Keratinocyte (primary cell): ENCODE measurements at regions not wholly inside any gene's neighbourhood (a gene's known extent, or its start where the extent isn't known, plus 50 kb on each side); places are given as distances from the start of the nearest gene placed in this dataset.

Experiments
- DNase-seq: peaks from one replicate; pipeline ENCODE4 v3.0.0-alpha.2; 2011; ENCODE audit warnings: low read depth, missing footprints, low spot score
- FAIRE-seq: peaks from 2 replicates; lab custom pipeline; 2011; peaks lifted over from hg19 to GRCh38; lab: Jason Lieb, UNC
- H2AFZ ChIP-seq: 2 replicates; pipeline ENCODE4 v1.6.0; 2012; ENCODE audit warnings: low read length, control low read depth, inconsistent platforms; ENCODE audit not compliant: control insufficient read depth
- H3K27ac ChIP-seq: 2 replicates; pipeline ENCODE4 v1.5.1; 2011; ENCODE audit warnings: low read length; ENCODE audit not compliant: control insufficient read depth, insufficient read depth
- H3K27me3 ChIP-seq: 3 replicates; pipeline ENCODE4 v1.6.0; 2011; ENCODE audit warnings: low read length; ENCODE audit not compliant: control insufficient read depth, insufficient read depth; ENCODE audit errors: extremely low read depth
- H3K36me3 ChIP-seq, 2 experiments: 2 replicates in 1 of 2; 3 replicates in 1 of 2; pipeline ENCODE4 v1.5.1; 2011; ENCODE audit warnings: low read length in 2 of 2, mild to moderate bottlenecking in 1 of 2; ENCODE audit not compliant: control insufficient read depth in 2 of 2, insufficient read depth in 2 of 2; ENCODE audit errors: extremely low read depth in 1 of 2
- H3K4me1 ChIP-seq: 3 replicates; pipeline ENCODE4 v1.5.1; 2011; ENCODE audit warnings: low read length; ENCODE audit not compliant: control insufficient read depth, insufficient read depth; ENCODE audit errors: extremely low read depth
- H3K4me2 ChIP-seq: 3 replicates; pipeline ENCODE4 v1.6.0; 2011; ENCODE audit warnings: low read depth, low read length; ENCODE audit not compliant: control insufficient read depth, insufficient read depth; ENCODE audit errors: extremely low read depth
- H3K4me3 ChIP-seq, 3 experiments: fragments of 200-600 bp in 1 of 3; sonication (generic) in 1 of 3; 2 replicates in 2 of 3; 3 replicates in 1 of 3; pipeline ENCODE4 v1.5.1; 2011 to 2016; ENCODE audit warnings: low read length in 3 of 3, mild to moderate bottlenecking in 3 of 3, control low read depth in 2 of 3, inconsistent platforms in 1 of 3, low read depth in 1 of 3, mixed read lengths in 1 of 3, mixed run types in 1 of 3, moderate library complexity in 1 of 3; ENCODE audit not compliant: control insufficient read depth in 2 of 3, insufficient read depth in 2 of 3; ENCODE audit errors: extremely low read depth in 1 of 3
- H3K79me2 ChIP-seq: 2 replicates; pipeline ENCODE4 v1.6.0; 2012; ENCODE audit warnings: low read length; ENCODE audit not compliant: control insufficient read depth, insufficient read depth
- H3K9ac ChIP-seq: 3 replicates; pipeline ENCODE4 v1.6.0; 2011; ENCODE audit warnings: low read length; ENCODE audit not compliant: control insufficient read depth, insufficient read depth; ENCODE audit errors: extremely low read depth
- H3K9me1 ChIP-seq: 3 replicates; pipeline ENCODE4 v1.6.0; 2011; ENCODE audit warnings: low read length; ENCODE audit not compliant: control insufficient read depth, insufficient read depth; ENCODE audit errors: extremely low read depth
- H3K9me3 ChIP-seq: 2 replicates; pipeline ENCODE4 v1.5.1; 2012; ENCODE audit warnings: low read depth, low read length; ENCODE audit not compliant: control insufficient read depth
- H4K20me1 ChIP-seq: 3 replicates; pipeline ENCODE4 v1.6.0; 2011; ENCODE audit warnings: low read length; ENCODE audit not compliant: control insufficient read depth, insufficient read depth; ENCODE audit errors: extremely low read depth
- CTCF ChIP-seq, 3 experiments: IDR thresholded peaks in 1 of 3; conservative IDR thresholded peaks in 1 of 3; optimal IDR thresholded peaks in 1 of 3; 2 replicates in 2 of 3; 3 replicates in 1 of 3; pipeline versions ENCODE3 to v1.5.1; 2011; ENCODE audit warnings: low read length in 3 of 3, mild to moderate bottlenecking in 3 of 3, moderate library complexity in 2 of 3, control low read depth in 1 of 3, inconsistent platforms in 1 of 3; ENCODE audit not compliant: insufficient read depth in 2 of 3; ENCODE audit errors: extremely low read depth in 1 of 3
- EZH2 ChIP-seq: IDR thresholded peaks from one replicate; pipeline ENCODE4 v1.6.1; 2012; ENCODE audit warnings: inconsistent platforms, mild to moderate bottlenecking, low read length, moderate library complexity
- dilution Hi-C: fragments of 300-500 bp; cut with MboI; formaldehyde crosslinking; loops from one replicate; pipeline ENCODE4 v1.7.0; 2020; ENCODE audit warnings: low sequenced_read_pairs; ENCODE audit not compliant: extremely low pct_ligation_motif_present

- FAIRE-seq (no peak), DNase-seq (no peak)
- H3K9me1 ChIP-seq: no peaks in the 10 kb centered on the region
- H3K27me3 ChIP-seq: no peaks in the 10 kb centered on the region
- H3K9me3 ChIP-seq: no peaks in the 10 kb centered on the region
- no peaks in the 10 kb centered on the region for H3K79me2 ChIP-seq
- TF ChIP-seq EZH2 (no peak), CTCF (optimal IDR thresholded peaks at IDR 0.05 in 1 of 3, IDR thresholded peaks at IDR 0.05 in 1 of 3, conservative IDR thresholded peaks at IDR 0.05 in 1 of 3; ENCODE audit: extremely low read depth in 1 of 3, insufficient read depth in 2 of 3, low read length in 3 of 3) (no peak)
- H3K4me2 ChIP-seq: no peak overlapping the region
- no peak overlapping the region for H3K27ac ChIP-seq
- dilution Hi-C loops: no loop called here
- H3K4me1 ChIP-seq: no peaks in the 10 kb centered on the region
- H4K20me1 ChIP-seq: no peaks in the 10 kb centered on the region
- H2AFZ ChIP-seq: no peak overlapping the region
- no peak overlapping the region for H3K9ac ChIP-seq
- H3K36me3 ChIP-seq: no peaks in the 10 kb centered on the region
- no peak overlapping the region for H3K4me3 ChIP-seq
Observed at GRCh38 chr10:18767981-18768380, 108.8 kb downstream of the ARL5B start.

GRCh38 chr10:18773180-18773579, 113.9 kb downstream of the ARL5B start:
- Histone ChIP-seq H3K4me3 (no peak overlapping the region), H3K4me2 (no peak overlapping the region), H4K20me1 (no peaks in the 10 kb centered on the region), H3K27me3 (no peaks in the 10 kb centered on the region), H3K9ac (no peak overlapping the region), H3K9me1 (no peaks in the 10 kb centered on the region), H3K27ac (no peak overlapping the region), H3K79me2 (no peaks in the 10 kb centered on the region), H3K4me1 (no peaks in the 10 kb centered on the region), H3K9me3 (no peaks in the 10 kb centered on the region), H2AFZ (no peak overlapping the region), H3K36me3 (no peaks in the 10 kb centered on the region)
- TF ChIP-seq EZH2: no peak
- DNase-seq (no peak), FAIRE-seq (no peak)
- dilution Hi-C loops: no loop called here

- Histone ChIP-seq H3K4me2 (no peak overlapping the region), H4K20me1 (no peaks in the 10 kb centered on the region), H2AFZ (no peak overlapping the region), H3K36me3 (no peaks in the 10 kb centered on the region), H3K27ac (no peak overlapping the region), H3K27me3 (no peaks in the 10 kb centered on the region), H3K79me2 (no peaks in the 10 kb centered on the region), H3K9me3 (no peaks in the 10 kb centered on the region), H3K4me1 (no peaks in the 10 kb centered on the region), H3K4me3 (no peak overlapping the region), H3K9me1 (no peaks in the 10 kb centered on the region), H3K9ac (no peak overlapping the region)
- TF ChIP-seq EZH2 (no peak), CTCF (optimal IDR thresholded peaks at IDR 0.05 in 1 of 3, IDR thresholded peaks at IDR 0.05 in 1 of 3, conservative IDR thresholded peaks at IDR 0.05 in 1 of 3; ENCODE audit: extremely low read depth in 1 of 3, insufficient read depth in 2 of 3, low read length in 3 of 3) (no peak)
- dilution Hi-C loops: no loop called here
- FAIRE-seq (no peak), DNase-seq (no peak)
Observed at GRCh38 chr10:18777258-18777657, 118.0 kb downstream of the ARL5B start.
